GM12878 (cell line): ENCODE measurements at regions not wholly inside any gene's neighbourhood (a gene's known extent, or its start where the extent isn't known, plus 50 kb on each side); places are given as distances from the start of the nearest gene placed in this dataset.

Experiments used
- ATAC-seq: fragments of 200-7000 bp; cut with Tn5 transposase; 3 replicates; pipeline ENCODE4 v1.9.1; 2020; ENCODE audit warnings: mild to moderate bottlenecking, moderate library complexity
- BruUV-seq: library from RNA; stranded (reverse); fragments of 400-500 nt; replicated peaks from 2 replicates; lab custom pipeline; 2021; lab: Mats Ljungman, UMichigan
- CTCF ChIA-PET: fragments of 300-600 bp; sonication (Branson Sonifier 250); formaldehyde crosslinking; extraction: SDS; loops from one replicate; lab custom pipeline; 2021; ENCODE audit warnings: inconsistent platforms; lab: Yijun Ruan, JAX
- POLR2A ChIA-PET: fragments of 350-600 bp; formaldehyde crosslinking; extraction: SDS; loops from one replicate; lab custom pipeline; 2021; ENCODE audit warnings: inconsistent platforms; lab: Charles Lee
- RAD21 ChIA-PET: fragments of 300-600 bp; sonication (Branson Sonifier 250); formaldehyde crosslinking; loops from one replicate; lab custom pipeline; 2023; ENCODE audit warnings: antibody characterized with exemption; ENCODE audit not compliant: unreplicated experiment; lab: Charles Lee
- SMC1A ChIA-PET: fragments of 300-600 bp; sonication (Branson Sonifier 250); formaldehyde crosslinking; loops from one replicate; lab custom pipeline; 2023; ENCODE audit not compliant: unreplicated experiment, uncharacterized antibody; lab: Charles Lee
- DNase-seq: peaks from one replicate; pipeline ENCODE4 v3.0.0-alpha.2; 2011; ENCODE audit warnings: low read depth, low spot score
- FAIRE-seq: peaks from 3 replicates; lab custom pipeline; 2011; peaks lifted over from hg19 to GRCh38; lab: Jason Lieb, UNC
- H2AFZ ChIP-seq: 2 replicates; pipeline ENCODE4 v1.6.0; 2011; ENCODE audit warnings: low read depth, low read length, control low read depth; ENCODE audit not compliant: control insufficient read depth
- H3K27ac ChIP-seq: 2 replicates; pipeline ENCODE4 v1.5.1; 2011; ENCODE audit warnings: control low read depth; ENCODE audit not compliant: control insufficient read depth, insufficient read depth
- H3K27me3 ChIP-seq, 2 experiments: replicated peaks in 1 of 2; 2 replicates each; pipeline versions ENCODE4 v1.6.0 to v1.6.1; 2011; ENCODE audit warnings: low read length in 1 of 2; ENCODE audit not compliant: control insufficient read depth in 2 of 2, insufficient read depth in 2 of 2
- H3K36me3 ChIP-seq, 2 experiments: 2 replicates each; pipeline ENCODE4 v1.5.1; 2011; ENCODE audit warnings: low read length in 1 of 2; ENCODE audit not compliant: control insufficient read depth in 2 of 2, insufficient read depth in 2 of 2
- H3K4me1 ChIP-seq: 2 replicates; pipeline ENCODE4 v1.6.1; 2011; ENCODE audit warnings: mild to moderate bottlenecking, low read length, moderate library complexity, mixed read lengths; ENCODE audit not compliant: control insufficient read depth, insufficient read depth
- H3K4me2 ChIP-seq: 2 replicates; pipeline ENCODE4 v1.6.0; 2011; ENCODE audit warnings: control low read depth; ENCODE audit not compliant: control insufficient read depth, insufficient read depth
- H3K4me3 ChIP-seq: fragments of 200-600 bp; sonication (generic); 2 replicates; pipeline ENCODE4 v1.5.1; 2016
- H3K79me2 ChIP-seq: 2 replicates; pipeline ENCODE4 v1.6.0; 2011; ENCODE audit warnings: low read length; ENCODE audit not compliant: control insufficient read depth, insufficient read depth
- H3K9ac ChIP-seq: 2 replicates; pipeline ENCODE4 v1.8.0; 2011; ENCODE audit warnings: low read length, control low read depth, mixed read lengths; ENCODE audit not compliant: control insufficient read depth, insufficient read depth
- H3K9me3 ChIP-seq: replicated peaks from 3 replicates; pipeline ENCODE4 v1.5.1; 2011; ENCODE audit warnings: mild to moderate bottlenecking, low read length; ENCODE audit not compliant: control insufficient read depth, insufficient read depth
- H4K20me1 ChIP-seq: 2 replicates; pipeline ENCODE4 v1.6.0; 2011; ENCODE audit not compliant: control insufficient read depth, insufficient read depth
- CHD4 ChIP-seq: fragments of 200-600 bp; sonication (generic); IDR thresholded peaks from 2 replicates; pipeline ENCODE4 v1.6.1; 2016; ENCODE audit warnings: mild to moderate bottlenecking
- CTCF ChIP-seq, 3 experiments: IDR thresholded peaks in 2 of 3; conservative IDR thresholded peaks in 1 of 3; 2 replicates each; pipeline ENCODE4 v1.5.1; 2011; ENCODE audit warnings: low read depth in 3 of 3, low read length in 3 of 3, mild to moderate bottlenecking in 3 of 3, control low read depth in 2 of 3, moderate library complexity in 2 of 3, inconsistent platforms in 1 of 3, mixed read lengths in 1 of 3; ENCODE audit not compliant: control insufficient read depth in 2 of 3, insufficient read depth in 1 of 3; ENCODE audit errors: extremely low read depth in 1 of 3
- EP300 ChIP-seq, 2 experiments: fragments of 150-350 bp in 1 of 2; IDR thresholded peaks; 2 replicates each; pipeline ENCODE4 v1.6.1; 2011 to 2012; ENCODE audit warnings: low read depth in 2 of 2, low read length in 2 of 2, borderline replicate concordance in 1 of 2, improper control_type of control experiment in 1 of 2, inconsistent platforms in 1 of 2; ENCODE audit not compliant: control insufficient read depth in 1 of 2
- HDAC6 ChIP-seq: fragments of 200-600 bp; sonication (generic); IDR thresholded peaks from one replicate; pipeline ENCODE4 v1.8.0; 2017; ENCODE audit warnings: antibody characterized with exemption; ENCODE audit not compliant: unreplicated experiment
- PML ChIP-seq: IDR thresholded peaks from 2 replicates; pipeline ENCODE4 v1.6.1; 2012; ENCODE audit warnings: low read length, inconsistent platforms
- RB1 ChIP-seq: fragments of 450-650 bp; formaldehyde crosslinking; IDR thresholded peaks from 2 replicates; pipeline ENCODE4 v1.6.1; 2017; ENCODE audit warnings: mild to moderate bottlenecking, borderline replicate concordance
- RBBP5 ChIP-seq: fragments of 200-600 bp; sonication (generic); conservative IDR thresholded peaks from 2 replicates; pipeline ENCODE4 v1.6.1; 2016
- SMAD5 ChIP-seq: IDR thresholded peaks from 2 replicates; pipeline ENCODE4 v1.6.1; 2016; ENCODE audit warnings: antibody characterized with exemption, low read depth
- STAT3 ChIP-seq: IDR thresholded peaks from 2 replicates; pipeline ENCODE4 v1.6.1; 2011; ENCODE audit warnings: low read depth, low read length, improper control_type of control experiment
- TARDBP ChIP-seq: IDR thresholded peaks from 2 replicates; pipeline ENCODE4 v1.6.1; 2016; ENCODE audit warnings: borderline replicate concordance
- TCF12 ChIP-seq: IDR thresholded peaks from 2 replicates; pipeline ENCODE4 v1.6.1; 2011; ENCODE audit warnings: low read depth, mild to moderate bottlenecking, low read length
- WGBS: methylation state at CpG from one replicate; pipeline ENCODE4 v1.1.6; 2016; ENCODE audit warnings: low lambda C conversion rate; ENCODE audit not compliant: insufficient replicate concordance, insufficient coverage; ENCODE audit errors: missing lambda C conversion rate; 5-methylcytosine and 5-hydroxymethylcytosine counted together
- in situ Hi-C: fragments of 300-500 bp; cut with MboI; formaldehyde crosslinking; loops from 9 replicates; pipeline ENCODE4 v1.14.3; 2018; ENCODE audit warnings: mixed read lengths
- intact Hi-C: fragments of 100-400 bp; cut with micrococcal nuclease; formaldehyde crosslinking; loops from one replicate; pipeline ENCODE4 v1.14.2; 2022; ENCODE audit not compliant: unreplicated experiment

DNA sequence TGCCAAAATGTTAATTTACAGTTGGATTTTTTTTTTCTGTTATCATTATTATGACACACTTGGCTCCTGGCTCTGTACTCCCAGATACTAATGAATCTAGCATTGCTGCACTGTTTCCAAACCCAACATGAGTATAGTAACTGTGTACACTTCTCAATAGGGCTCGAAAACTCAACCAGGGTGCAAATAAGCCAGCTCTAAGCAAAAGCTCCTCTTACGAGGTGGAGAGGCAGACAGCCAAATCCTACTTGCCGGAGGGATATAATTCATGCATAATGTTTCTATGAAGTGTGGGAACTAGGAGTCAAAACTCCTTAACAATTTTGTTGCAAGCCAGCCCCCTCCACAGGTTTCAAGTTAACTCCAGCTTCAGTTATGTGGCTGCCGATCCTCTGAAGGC, 510.4 kb upstream of the ZP4 start:
- no peaks in the 10 kb centered on the region for H3K79me2 ChIP-seq
- intact Hi-C loops (no loop called here), in situ Hi-C loops (no loop called here)
- FAIRE-seq, result no peak
- ATAC-seq, result no peak
- ChIA-PET CTCF (interaction anchor here (1.2 kb wide), 1 partner anchor 142 kb away, joined by 3 read pairs; no protein-coding TSS in a partner anchor), RAD21 (interaction anchor here (0.6 kb wide), 1 partner anchor 1748 kb away, joined by 3 read pairs; no protein-coding TSS in a partner anchor), POLR2A (no interaction called here), SMC1A (no interaction called here)
- no peaks in the 10 kb centered on the region for H3K4me1 ChIP-seq
- no TSS peak for BruUV-seq
- H3K36me3 ChIP-seq, result no peaks in the 10 kb centered on the region
- no peak overlapping the region for H3K9ac ChIP-seq
- no peak overlapping the region for H3K27ac ChIP-seq
- H3K27me3 ChIP-seq, result no peaks in the 10 kb centered on the region
- DNase-seq, result no peak
- WGBS, result 3% methylated on average over 4 of the region's 4 CpGs
- H3K4me2 ChIP-seq, result no peak overlapping the region
- H4K20me1 ChIP-seq, result no peaks in the 10 kb centered on the region
- no peak overlapping the region for H2AFZ ChIP-seq
- TF ChIP-seq RB1, result no peak
- TF ChIP-seq SMAD5, result no peak
- no peak for TF ChIP-seq TCF12
- TF ChIP-seq CHD4, result no peak
- TF ChIP-seq RBBP5, result no peak
- TF ChIP-seq TARDBP, result no peak
- TF ChIP-seq HDAC6, result no peak
- TF ChIP-seq PML, result no peak
- H3K9me3 ChIP-seq, result no peaks in the 10 kb centered on the region; the same call in 2 of the 3 replicates
- H3K4me3 ChIP-seq, result no peak overlapping the region

GRCh38 chr1:238399558-238399957, 508.8 kb upstream of the ZP4 start:
- no peaks in the 10 kb centered on the region for H3K27me3 ChIP-seq
- whole genome bisulfite sequencing, result 63% methylated on average over 4 of the region's 4 CpGs
- ChIA-PET SMC1A (interaction anchor here (0.9 kb wide), 1 partner anchor 12 kb away, joined by 3 read pairs; no protein-coding TSS in a partner anchor), RAD21 (no interaction called here), POLR2A (no interaction called here)
- in situ Hi-C loops (no loop called here), intact Hi-C loops (no loop called here)
- peak; percentile 67 for ATAC-seq
- H3K27ac ChIP-seq, result no peak overlapping the region
- no peaks in the 10 kb centered on the region for H3K36me3 ChIP-seq
- no peak overlapping the region for H3K4me3 ChIP-seq
- H2AFZ ChIP-seq, result no peak overlapping the region
- H4K20me1 ChIP-seq, result no peaks in the 10 kb centered on the region
- H3K9me3 ChIP-seq, result no peaks in the 10 kb centered on the region; the same call in 2 of the 3 replicates
- DNase-seq, result no peak
- H3K4me2 ChIP-seq, result no peak overlapping the region
- no peak overlapping the region for H3K9ac ChIP-seq
- BruUV-seq, result no TSS peak
- TF ChIP-seq EP300 (IDR thresholded peaks at IDR 0.05; ENCODE audit: borderline replicate concordance in 1 of 2, control insufficient read depth in 1 of 2, low read depth in 2 of 2, low read length in 2 of 2) (no peak), STAT3 (no peak), CTCF (IDR thresholded peaks at IDR 0.05 in 2 of 3, conservative IDR thresholded peaks at IDR 0.05 in 1 of 3; ENCODE audit: control insufficient read depth in 2 of 3, extremely low read depth in 1 of 3, insufficient read depth in 1 of 3, low read depth in 3 of 3, low read length in 3 of 3) (peak in 2 of 3 experiments; percentile 1 to 3; a peak in 1 of 6 replicates)
- TF ChIP-seq, all 136 proteins: peak for 1
- H3K79me2 ChIP-seq, result no peaks in the 10 kb centered on the region
- no peak for FAIRE-seq
- CTCF ChIA-PET, result no interaction called here
- H3K4me1 ChIP-seq, result no peaks in the 10 kb centered on the region
